SH-SY5Y (cell line): ENCODE measurements at regions not wholly inside any gene's neighbourhood (a gene's known extent, or its start where the extent isn't known, plus 50 kb on each side); places are given as distances from the start of the nearest gene placed in this dataset.

Experiments
- GATA2 ChIP-seq: IDR thresholded peaks from 2 replicates; pipeline ENCODE4 v1.6.1; 2011; ENCODE audit warnings: mild to moderate bottlenecking, low read depth, low read length
- GATA3 ChIP-seq: IDR thresholded peaks from 2 replicates; pipeline ENCODE4 v1.6.1; 2011; ENCODE audit warnings: low read depth, mild to moderate bottlenecking, low read length, moderate library complexity

DNA sequence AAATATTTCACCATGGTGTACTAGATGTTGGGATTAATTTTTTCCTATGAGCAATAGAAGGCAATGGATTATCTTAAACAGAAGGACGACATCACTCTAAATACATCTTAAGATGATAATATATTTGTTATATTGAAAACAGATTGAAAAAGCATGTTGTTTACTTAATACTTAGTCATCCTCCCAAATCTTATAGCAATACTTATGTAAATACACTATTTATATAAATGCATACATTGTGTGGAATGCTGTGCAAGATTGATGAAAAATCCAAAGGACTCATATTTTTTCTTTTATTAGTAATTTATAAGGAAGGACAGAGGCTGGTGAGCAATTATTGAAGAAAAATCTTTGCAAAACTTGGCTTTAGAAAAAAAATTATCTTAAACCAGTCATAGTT is 593.5 kb downstream of the MMUT start:
- TF ChIP-seq GATA3 (no peak), GATA2 (no peak)

DNA sequence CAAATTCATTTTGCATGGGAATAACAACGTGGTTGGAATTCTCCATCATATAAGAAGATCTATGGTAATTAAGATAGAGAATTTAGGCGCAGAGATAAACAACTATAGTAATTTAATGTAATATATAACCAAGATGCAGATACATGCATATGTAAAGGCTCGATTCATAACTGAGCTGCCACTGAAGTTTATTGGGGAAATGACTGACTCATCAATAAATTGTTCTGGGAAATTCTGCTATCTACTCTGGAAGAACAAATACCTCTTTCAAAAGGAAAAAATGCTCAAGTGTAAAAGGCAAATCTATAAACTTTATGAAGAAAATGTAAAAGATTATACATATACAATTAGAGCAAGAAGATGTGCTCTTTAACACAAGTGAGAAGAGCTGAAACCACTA is 596.4 kb downstream of the MMUT start:
- TF ChIP-seq GATA2 (no peak), GATA3 (no peak)

DNA sequence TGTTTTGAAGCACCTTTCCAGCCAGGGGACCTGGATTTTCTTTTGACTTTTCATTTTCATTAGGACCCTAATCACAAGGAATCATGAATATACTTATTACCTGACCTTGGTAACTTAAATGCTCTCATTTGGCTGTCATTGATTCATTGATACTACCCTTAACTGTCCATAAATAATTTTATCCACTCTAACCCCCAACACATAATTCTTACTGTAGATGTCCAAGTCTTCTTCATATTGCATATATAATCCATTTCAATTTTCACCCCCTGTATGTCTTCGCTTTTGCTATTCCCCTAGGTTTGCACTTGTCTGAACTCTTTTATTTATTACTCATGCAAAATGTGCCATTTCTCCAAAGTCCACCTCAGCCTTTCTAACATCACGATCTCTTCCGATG is 602.9 kb downstream of the MMUT start:
- no peak for TF ChIP-seq GATA3
- TF ChIP-seq GATA2 = no peak

DNA sequence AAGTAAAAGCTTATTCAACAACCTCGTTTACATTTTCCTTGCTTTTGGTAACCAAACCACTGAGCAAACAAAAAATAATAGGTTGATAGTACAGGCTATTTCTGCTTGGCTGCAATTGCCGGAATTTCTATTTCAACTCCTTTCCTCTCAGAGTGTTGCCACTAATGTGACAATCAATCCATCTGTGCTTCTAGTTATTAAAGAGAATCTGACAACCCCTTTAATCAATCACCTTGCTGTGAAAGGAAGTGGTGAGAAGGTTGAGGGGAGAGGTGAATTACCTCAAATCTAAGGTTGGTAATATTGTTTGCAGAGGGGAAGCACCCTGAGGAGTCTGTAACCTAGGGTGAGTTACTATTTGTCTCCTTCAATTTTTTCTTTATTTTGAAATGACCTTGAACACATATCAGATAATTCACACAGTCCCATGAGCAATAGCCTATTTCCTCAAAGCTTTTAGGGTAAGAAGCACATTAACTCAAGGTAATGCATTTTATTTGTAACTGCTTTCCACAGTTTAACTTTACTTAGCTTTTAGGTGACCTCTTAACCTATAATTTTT is 603.4 kb downstream of the MMUT start:
- TF ChIP-seq GATA2 (no peak), GATA3 (no peak)

DNA sequence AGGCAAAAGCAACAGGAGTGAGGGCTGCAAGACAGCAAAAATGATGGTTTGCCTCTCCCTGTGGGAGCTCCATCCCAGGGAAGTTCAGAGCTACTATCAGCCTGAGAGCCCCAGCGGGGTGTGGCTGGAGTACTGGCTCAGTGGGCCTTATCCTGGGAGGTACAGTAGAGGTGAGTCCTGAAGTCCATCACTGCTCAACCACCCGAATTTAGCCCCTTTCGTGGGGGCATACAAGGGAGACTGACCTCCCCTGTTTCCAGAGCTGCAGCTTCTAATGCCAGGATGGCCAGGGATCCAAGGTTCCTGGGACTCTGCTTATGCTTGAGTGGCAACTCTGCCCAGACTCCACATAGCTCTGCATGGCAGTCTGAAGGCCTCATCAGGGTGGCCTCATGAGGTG is 617.8 kb downstream of the MMUT start:
- TF ChIP-seq GATA2 (no peak), GATA3 (no peak)

DNA sequence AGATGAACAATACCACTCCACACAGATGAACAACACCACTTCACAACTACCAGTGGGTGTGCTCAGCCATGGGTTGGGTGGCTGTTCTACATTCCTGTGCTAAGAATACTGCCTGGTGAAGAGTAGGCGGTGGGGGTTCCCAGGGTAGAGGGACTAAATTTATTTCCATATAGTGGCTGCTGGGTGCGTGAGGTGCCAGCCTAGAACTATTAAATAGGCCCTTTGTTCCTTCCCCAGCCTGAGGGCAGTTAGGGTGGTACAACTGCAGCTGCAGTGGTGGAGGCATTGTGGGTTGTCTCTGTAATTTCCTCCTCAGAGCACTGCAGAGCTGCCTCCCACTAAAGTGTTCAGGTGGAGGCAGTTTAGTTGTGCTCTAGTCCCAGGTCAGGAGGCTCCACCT is 618.4 kb downstream of the MMUT start:
- no peak for TF ChIP-seq GATA2

DNA sequence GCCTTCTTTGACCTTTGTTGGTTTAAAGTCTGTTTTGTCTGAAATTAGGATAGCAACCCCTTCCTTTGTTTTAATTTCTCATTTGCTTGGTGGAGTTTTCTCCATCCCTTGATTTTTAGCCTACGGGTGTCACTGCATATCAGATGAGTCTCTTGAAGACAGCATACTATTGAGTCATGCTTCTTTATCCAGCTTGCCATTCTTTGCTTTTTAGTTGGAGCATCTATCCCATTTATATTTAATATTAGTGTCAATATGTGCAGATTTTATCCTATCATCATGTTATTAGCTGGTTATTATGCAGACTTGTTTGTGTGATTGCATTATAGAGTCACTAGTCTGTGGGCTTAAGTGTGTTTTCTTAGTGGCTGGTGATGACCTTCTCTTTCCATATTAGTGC is 622.2 kb downstream of the MMUT start:
- TF ChIP-seq GATA3 (no peak), GATA2 (no peak)

DNA sequence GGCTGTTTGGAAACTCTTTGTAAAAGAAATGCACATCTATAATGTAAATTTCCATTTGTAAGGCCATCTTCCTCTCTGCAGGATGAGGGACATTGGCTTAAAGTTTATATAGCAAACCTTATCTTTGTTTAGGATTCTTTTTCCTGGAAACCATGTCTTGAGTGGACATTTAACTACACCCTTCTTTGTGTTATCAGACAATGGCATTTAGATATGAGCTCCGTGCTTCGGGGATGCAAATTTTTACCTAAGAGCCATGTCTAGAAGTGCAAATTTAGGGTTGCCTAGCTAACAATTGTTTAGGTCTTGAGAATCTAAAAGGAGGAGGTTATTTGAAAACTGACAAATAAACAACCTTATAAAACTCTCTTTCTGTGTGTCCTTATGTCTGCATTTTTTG is 623.8 kb downstream of the MMUT start:
- TF ChIP-seq GATA3 (no peak), GATA2 (no peak)

DNA sequence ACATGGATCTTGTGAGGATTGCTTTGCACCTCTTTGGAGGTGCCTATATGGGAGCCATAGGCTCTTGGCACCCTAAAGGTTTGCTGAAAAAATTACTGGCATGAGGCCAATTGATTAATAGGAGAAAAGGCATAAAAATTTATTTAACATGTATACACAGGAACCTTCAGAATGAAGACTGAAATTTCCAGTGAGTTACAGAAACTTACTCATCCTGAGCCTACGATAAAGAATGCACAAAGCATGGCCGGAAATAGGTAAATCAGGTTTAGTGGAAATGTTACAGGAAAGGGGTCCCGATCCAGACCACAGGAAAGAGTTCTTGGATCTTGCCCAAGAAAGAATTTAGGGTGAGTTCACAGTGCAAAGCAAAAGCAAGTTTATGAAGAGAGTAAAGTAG is 625.3 kb downstream of the MMUT start:
- TF ChIP-seq GATA3 (no peak), GATA2 (no peak)

DNA sequence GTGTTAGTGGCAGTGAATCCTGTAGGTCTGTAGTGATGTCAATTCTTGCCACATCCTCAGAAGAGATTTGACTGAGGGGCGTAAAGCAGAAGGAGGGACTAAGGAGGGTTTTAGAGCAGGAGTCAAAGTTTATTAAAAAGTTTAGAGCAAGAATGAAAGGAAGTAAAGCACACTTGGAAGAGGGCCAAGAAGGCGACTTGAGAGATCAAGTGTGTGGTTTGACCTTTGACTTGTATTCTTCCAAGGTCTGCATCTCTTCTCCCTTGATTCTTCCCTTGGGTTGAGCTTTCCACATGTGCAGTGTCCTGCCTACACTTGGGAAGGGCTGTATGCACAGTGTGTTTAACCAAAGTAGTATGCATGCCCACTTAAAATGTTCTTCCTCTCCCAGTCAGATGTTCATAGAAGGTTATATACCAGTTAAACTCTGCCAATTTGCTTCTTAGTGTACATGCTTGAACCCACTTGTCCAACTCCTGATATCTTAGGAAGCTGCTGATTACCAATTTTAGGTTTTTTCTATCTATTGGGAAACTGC is 627.6 kb downstream of the MMUT start:
- TF ChIP-seq GATA2 (no peak), GATA3 (no peak)

DNA sequence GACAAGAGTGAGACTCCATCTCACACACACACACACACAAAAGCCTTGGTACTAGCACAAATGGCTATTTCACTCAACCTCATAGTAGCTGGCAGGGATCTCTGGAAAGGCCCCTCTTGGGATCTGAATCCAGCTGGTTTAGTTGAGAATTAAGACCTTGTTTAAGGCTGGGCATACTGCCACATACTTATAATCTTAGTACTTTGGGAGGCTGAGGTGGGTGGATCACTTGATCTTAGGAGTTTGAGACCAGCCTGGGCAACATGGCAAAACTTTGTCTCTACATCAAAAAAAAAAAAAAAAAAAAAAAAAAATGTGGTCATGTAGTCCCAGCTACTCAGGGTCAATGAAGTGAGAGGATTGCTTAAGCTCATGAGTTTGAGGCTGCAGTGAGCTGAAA is 628.3 kb downstream of the MMUT start:
- TF ChIP-seq GATA2 (no peak), GATA3 (no peak)

DNA sequence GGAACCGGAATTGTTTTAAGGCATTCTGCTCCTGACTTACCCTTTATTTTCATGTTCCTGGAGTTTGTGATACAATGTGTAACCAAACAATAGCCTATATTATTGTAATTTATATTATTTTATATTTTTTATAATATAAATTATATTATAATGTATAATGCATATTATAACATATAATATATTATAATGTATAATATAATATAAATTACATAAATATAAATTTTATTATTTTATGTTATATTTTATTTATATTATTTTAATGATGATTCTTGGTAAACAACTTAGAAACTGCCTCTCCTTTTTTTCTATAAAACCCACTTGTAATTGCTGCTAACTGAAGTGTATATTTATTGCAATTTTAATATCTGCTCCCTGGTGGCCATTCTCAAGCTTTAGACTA is 629.1 kb downstream of the MMUT start:
- no peak for TF ChIP-seq GATA3
- no peak for TF ChIP-seq GATA2

DNA sequence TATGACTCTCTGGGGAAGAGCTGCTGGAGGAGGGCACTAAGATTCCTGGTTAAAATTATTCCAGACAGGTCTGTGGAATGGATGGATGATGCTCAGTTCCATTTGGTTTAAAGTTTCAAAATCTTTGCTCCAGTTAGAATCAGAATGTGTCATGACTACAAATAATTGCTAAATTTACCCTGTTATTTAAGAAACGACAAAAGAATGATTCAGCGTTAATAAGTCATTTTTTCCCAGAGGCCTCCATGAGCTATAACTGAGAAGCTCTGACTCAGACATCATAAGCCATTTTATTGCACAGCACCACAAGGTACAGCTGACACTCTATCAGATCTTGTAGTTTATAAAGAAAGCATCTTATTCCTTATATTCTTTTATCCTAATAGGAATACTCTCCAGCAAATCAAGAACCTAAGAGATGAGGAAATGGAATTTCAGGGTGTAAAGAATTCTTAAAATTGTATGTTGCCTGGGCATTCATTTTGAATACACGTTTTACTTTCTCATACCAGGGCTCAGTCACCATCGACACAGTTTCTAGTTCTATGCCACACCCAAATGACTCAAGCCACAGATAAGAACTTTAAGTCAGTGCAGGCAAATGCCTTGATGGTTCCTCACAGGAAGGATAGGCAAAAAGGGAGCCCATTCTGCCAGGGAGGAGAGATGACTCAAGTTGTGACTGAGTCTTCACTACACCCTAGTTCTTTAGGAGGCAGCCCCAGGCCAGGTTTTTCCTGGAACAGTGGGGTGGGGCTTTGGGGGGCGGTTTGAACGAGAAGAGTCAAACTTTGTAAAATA is 636.0 kb downstream of the MMUT start:
- TF ChIP-seq GATA3 (no peak), GATA2 (no peak)

DNA sequence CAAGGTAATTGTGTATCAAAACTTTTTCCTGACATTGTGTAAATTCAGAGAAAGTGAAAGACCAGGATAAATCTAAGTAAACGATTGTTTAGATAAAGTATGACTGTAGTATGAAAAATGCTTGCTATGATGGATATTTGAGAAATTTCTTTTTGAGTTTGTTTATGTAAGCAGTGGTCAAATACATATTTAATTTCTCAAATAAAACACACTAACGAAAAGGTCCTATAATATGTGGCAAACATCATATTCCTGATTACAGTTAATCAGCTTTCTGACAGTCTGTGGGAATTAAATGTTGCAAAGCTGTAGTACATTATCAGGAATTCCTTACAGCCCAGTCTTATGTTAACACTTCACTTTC is 636.9 kb downstream of the MMUT start:
- TF ChIP-seq GATA2 (no peak), GATA3 (no peak)

DNA sequence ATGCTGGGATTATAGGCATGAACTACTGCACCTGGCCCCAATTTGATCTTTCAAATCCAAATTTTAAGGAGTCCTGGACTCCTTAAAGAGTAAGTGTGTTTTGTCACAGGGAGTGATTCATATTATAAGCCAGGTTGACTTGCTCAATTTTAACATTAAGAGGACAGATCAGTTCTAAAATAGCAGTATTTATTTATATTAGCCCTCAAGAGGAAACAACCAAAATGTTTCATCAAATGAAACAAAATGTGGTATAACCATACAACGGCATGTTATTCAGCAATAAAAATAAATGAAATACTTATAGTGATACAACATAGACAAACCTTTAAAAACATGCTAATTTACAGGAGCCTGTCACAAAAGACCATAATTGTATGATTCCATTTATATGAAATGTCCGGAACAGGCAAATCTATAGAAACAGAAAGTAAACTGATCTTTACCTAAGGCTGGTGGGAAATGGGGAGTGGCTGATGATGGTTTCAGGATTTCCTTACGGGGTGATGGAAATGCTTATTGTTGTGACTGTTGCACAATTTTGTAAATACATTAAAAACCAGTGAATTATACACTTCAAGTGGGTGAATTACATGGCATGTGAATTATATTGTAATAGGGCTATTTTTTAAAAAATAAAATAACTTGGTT is 637.4 kb downstream of the MMUT start:
- TF ChIP-seq GATA2 = no peak
- TF ChIP-seq GATA3 = no peak
